GM21737 (cell line): ENCODE measurements at regions not wholly inside any gene's neighbourhood (a gene's known extent, or its start where the extent isn't known, plus 50 kb on each side); places are given as distances from the start of the nearest gene placed in this dataset.
A peak's percentile ranks its signal among the peaks of the same experiment; 100 is the strongest.

Experiments
- ATAC-seq: cut with Tn5 transposase; IDR thresholded peaks from one replicate; pipeline ENCODE4 v1.9.1; 2021; ENCODE audit warnings: mild to moderate bottlenecking, moderate library complexity; ENCODE audit not compliant: unreplicated experiment

- no peak for ATAC-seq
Observed at GRCh38 chr2:181300600-181301291, 156.4 kb upstream of the ITGA4 start.

GRCh38 chr2:181304011-181304844, 153.0 kb upstream of the ITGA4 start:
- peak; percentile 30 for ATAC-seq

GRCh38 chr2:181305301-181306123, 151.7 kb upstream of the ITGA4 start:
- peak; percentile 86 for ATAC-seq

GRCh38 chr2:181306785-181307184, 150.4 kb upstream of the ITGA4 start:
- no peak for ATAC-seq

- no peak for ATAC-seq
Observed at GRCh38 chr2:181307203-181307991, 149.8 kb upstream of the ITGA4 start.

DNA sequence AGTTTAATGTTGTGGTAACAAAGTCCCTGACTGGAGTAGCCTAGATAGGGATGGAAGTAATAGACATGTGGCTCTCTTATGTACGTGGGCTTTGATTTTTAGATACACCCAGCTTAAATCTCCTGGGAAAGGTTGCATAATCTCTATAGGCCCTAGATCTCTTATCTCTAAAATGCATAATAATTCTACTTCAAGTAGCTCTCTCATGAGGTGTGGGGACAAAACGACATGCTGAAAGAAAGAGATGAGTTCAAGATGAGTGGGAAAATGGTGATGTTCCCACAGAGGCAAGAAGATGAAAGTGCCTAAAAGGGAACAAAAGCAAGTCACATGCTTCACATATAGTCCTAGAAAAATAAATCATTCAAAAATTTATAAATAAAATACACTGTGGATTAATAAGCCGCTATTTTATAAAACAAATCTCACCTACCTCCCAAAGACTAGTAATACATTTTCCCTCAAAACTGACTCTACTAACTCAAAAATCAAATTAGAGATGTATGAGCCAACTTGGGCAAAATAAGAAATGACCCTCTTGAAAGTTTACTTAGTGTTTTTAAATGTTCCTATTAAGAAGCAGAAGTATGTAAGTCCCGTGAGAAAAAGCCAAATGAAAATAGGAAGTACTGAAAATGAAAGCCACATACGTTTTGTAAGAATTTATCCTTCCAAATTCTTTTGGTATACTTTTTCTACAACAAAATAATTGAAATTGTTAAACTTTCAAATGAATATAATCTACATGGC, 148.2 kb upstream of the ITGA4 start:
- no peak for ATAC-seq

DNA sequence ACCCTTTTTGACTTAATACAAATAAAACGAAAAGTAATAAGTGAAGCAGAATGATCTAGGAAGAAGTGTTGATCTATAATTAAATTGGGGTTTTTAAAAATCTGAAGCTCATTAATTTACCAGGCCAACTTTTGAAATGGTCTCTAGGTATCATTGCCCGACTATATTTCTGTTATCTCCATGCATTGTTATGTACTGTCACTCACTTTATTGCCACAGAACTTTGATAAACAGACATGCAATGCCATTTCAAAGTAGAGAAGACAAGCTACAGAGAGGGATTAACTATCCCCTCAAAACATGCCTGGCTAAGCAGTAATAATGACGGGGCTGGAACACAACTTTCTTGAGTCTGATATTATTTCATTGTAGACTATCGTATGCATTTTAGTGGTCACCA, 147.6 kb upstream of the ITGA4 start:
- ATAC-seq: no peak

- ATAC-seq: no peak
Observed at GRCh38 chr2:181310967-181311366, 146.2 kb upstream of the ITGA4 start.

GRCh38 chr2:181311837-181312236, 145.3 kb upstream of the ITGA4 start:
- no peak for ATAC-seq

DNA sequence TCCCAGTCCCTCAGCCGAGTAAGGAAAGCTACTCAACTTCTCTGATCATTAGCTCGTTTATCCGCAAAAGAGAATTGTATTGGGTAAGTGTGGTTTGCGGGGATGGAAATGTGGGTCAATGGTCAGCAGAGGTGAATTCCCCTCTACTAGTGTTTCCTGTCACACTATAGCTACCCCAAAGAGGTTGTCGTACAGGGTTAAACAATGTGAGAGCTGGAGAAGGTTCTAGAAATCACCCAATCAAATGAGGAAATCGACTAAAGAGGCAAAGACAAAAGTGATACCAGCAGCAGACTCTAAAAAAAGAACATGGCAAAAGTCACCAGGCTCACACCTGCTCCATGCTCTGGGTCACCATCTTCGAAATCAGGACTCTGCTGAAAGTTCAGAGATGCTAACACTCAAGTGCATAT, 144.7 kb upstream of the ITGA4 start:
- ATAC-seq: peak; percentile 84

DNA sequence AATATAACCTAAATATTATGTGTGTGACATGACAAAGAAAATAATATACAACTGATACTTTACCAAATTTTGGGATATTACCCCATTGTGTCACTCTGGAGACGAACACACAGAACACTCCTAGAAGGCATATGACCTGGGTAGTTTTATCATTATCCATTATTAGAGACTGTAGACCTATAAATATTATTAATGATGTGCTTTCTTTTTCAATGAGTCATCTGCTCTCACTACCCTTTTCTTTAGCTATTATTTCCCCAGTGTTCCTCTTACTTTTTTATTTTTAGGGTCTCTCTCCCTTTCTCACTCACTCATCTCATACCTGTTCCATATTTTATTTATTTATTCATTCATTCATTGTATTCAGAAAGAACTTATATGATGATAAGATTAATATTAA, 143.3 kb upstream of the ITGA4 start:
- ATAC-seq: no peak

DNA sequence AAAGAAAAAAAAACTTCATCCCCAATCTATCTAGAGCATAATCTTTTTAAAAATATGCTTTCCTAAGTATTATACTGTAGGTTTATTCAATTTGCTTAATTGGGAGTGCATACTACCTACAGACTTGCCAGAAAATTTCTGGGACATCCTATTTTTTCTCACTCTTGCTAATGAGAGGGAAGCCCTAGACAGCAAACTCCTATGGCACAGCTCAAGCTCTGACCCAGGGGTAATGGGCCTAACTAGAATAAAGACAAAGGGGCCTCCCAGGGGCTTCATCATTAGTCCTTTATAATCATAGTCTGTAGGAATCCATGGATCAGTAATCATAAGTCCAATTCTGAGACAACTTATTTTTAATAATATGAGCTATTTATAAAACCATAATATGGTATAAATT, 142.6 kb upstream of the ITGA4 start:
- ATAC-seq: no peak

- no peak for ATAC-seq
Observed at GRCh38 chr2:181317511-181317910, 139.7 kb upstream of the ITGA4 start.

GRCh38 chr2:181318504-181319280, 138.5 kb upstream of the ITGA4 start:
- no peak for ATAC-seq

GRCh38 chr2:181319286-181319685, 137.9 kb upstream of the ITGA4 start:
- ATAC-seq: no peak

DNA sequence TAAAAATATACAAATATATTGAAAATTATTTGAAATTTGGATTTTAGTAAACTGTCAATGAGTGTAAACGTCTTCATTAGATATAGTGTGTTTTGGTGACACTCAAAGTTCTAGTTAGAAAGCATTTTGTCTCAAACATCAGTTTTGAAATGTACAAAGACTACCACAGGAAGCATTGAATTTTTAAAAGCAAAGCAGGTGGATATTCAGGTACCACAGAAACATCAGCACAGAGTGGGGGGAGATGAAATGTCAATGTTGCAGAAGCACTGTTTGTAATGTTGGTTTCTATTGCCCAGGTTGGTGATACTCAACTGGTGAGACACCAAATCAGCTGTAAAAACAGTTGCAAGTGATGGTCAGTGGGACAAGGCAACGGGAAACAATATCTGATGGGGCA, 136.5 kb upstream of the ITGA4 start:
- ATAC-seq: no peak

- ATAC-seq: no peak
Observed at GRCh38 chr2:181324912-181325311, 132.3 kb upstream of the ITGA4 start.

- ATAC-seq: no peak
Observed at GRCh38 chr2:181326661-181327060, 130.5 kb upstream of the ITGA4 start.

GRCh38 chr2:181330286-181330685, 126.9 kb upstream of the ITGA4 start:
- ATAC-seq: no peak
